LoVo (cell line): ENCODE measurements at regions not wholly inside any gene's neighbourhood (a gene's known extent, or its start where the extent isn't known, plus 50 kb on each side); places are given as distances from the start of the nearest gene placed in this dataset.

Experiments
- DNase-seq: peaks from one replicate; pipeline ENCODE4 v3.0.0-alpha.2; 2016; ENCODE audit warnings: low spot score

DNA sequence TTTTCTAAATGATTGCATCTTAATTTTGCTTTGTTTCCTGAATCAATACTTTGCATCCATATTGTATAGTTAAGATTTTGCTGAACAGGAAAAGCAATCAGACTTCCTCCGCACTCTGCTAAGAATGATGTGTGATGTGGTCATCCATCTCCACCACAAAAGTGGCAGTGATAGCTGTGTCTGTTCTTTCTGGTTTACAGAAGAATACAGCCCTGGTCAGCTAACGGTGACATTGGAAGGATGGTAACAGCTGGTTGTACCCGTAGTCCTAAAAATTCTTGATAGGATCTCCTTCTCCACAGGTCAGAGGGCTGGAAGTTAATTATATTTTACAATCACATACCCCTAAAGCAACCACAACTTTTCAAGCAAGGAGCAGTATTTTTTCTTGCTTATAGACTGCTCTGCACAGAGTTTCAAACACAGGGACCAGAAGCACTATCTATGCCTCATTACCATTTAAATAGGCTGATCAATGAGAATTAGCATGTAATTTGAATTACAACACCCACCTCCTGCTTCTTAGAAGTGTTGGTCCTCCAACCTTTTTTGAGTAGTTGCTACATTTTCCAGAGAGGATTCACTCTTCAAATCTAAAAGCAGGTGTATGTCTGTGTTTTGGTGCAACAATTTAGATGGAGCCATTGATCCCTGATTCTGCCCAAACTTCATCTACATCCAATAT is 1191.9 kb upstream of the NUDT12 start:
- DNase-seq: no peak

DNA sequence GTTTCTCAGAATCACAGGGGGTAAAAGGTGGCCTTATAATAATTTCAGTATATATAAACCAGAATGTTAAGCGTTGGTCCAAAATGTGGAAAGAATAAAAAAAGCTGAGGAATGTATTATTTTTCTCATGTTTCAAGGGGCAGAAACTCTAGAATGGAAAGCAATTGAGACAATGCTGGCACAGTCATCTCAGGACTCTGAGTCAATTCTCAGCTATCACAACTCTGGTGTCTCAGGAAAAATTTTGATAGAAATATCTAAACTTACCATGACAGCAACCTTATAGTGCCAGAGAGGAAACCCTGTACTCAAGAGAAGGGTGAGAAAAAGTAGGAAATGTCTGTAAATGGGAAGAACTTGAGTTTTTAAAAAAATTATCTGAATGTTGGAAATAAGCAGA is 1189.4 kb upstream of the NUDT12 start:
- no peak for DNase-seq

DNA sequence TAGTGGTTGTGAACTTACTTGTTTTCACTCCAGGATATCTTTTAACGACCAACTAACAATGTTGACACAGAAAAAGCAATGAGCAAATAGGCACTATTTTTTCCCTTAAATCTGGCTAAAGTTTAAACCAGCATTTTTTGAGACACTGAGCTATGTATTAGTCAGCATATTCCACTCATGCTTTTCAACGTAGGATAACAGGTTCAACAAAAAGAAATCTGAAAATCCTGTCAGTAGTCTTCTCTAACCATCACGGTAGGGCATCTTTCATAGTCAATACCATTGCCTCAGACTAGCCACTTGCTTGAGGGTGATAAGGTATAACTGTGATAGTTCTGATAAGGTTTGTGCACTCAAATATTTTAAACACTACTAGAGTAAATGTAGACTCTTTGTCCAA is 1177.3 kb upstream of the NUDT12 start:
- DNase-seq: no peak

DNA sequence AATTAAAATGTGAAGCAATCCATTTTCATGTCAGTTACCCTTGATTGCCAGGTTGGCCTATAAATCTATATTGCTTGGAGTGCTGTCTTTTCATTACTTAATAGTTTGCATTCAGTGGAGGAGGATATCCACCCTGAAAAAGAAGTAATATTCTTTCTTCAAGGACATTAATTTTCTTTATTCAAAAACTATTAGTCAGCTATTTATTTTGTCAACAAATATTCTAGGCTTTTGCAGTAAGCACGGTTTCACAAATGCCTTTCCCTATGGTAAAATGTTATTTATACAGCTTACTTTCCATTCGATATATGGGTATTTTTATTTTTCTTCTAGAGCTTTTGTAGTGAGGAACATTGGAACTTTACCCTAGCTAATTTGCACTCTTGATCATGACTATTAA is 1176.9 kb upstream of the NUDT12 start:
- DNase-seq: no peak

DNA sequence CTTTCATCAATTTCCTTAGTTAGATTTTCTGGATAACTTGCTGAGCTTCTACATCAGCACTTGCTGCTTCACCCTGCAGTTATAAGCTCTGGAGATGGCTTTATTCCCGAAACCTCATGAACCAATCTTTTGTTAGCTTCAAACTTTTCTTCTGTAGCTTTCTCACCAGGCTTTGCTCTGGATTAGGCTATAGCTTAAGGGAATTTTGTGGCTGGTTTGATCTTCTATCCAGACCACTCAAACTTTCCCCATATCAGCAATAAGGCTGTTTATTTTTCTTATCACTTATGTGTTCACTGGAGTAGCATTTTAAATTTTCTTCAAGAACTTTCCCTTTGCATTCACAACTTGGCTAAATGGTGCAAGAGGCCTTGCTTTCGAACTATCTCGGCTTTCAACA is 1173.5 kb upstream of the NUDT12 start:
- DNase-seq: no peak

DNA sequence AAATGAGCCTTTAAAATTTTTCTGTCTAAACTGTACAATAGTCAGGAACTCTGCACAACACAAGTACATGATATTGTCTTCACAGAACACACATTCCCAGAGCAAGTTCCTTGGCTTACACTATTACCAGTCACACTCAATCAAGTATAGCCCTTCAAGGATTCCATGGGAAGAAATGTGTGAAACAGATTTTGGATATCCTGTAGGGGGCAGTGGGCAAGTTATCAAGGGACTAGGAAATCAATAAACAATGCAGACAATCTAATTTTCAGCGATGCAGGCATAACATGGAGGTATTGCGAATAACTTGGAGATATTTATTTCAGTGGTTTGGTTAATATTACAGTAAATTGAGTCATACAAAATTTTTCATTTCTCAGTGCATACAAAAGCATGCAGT is 1171.5 kb upstream of the NUDT12 start:
- DNase-seq: no peak

DNA sequence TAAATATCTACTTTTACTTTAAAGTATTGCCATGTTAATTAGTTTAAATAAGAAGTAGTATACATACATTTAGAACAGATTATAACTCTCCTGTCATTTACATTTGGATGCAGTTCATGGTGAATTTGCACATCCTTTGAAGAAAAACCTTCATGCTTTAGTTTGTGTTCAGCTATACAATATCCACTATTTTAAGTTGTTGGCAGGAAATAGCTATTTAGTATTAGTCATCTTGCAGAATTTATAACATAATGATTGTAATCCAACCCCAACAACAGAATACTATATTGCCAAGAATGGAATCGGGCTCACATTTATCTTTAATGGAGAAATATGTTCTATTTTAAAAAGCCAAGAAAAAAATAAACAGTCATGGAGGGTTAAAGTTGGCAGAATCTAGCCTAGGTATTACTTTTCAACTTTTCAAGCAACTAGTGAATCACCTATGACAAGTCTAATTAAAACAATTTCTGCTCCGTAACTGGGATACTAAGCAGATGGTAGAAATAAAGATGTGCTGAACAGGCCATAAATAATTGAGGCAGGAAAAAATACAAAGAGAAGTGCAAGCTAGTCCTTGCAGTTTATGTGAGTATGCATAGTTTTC is 1170.6 kb upstream of the NUDT12 start:
- no peak for DNase-seq

DNA sequence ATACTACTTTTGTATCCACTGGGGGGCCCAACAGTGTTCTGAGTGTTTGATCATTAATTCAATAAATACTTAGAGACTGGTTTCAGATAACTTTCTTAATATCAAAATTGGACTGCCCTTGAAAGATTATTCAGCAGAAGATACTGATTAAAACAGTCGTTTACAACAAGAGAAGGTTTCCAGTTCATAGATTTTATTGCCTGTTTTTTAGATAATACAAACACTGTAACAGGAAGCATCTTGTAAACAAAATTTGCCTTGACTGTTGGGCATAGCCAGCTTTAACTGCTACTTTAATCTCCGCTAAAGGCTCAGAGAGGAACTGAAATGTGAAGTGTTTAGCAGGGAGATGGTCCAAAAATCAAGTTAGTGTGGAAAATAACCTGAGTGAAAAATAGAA is 1168.7 kb upstream of the NUDT12 start:
- DNase-seq: no peak

DNA sequence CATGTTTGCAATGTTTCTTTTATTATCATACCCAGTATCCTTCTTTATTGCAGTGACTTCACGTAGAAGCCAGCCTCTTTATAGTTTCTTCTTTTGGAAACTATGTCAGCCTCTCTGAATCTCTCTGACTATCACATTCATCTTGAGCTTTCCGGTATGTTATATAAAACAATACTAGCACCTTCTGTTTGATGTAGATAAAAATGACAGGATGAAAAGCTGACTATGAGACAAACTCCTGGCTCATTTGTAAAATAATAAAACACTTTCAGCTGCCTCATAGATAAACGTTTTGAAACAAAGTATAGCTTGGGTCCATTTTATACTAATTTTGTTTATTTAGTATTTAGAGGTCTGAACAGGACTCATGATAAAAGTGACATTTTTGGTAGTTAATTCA is 1145.4 kb upstream of the NUDT12 start:
- DNase-seq: no peak

DNA sequence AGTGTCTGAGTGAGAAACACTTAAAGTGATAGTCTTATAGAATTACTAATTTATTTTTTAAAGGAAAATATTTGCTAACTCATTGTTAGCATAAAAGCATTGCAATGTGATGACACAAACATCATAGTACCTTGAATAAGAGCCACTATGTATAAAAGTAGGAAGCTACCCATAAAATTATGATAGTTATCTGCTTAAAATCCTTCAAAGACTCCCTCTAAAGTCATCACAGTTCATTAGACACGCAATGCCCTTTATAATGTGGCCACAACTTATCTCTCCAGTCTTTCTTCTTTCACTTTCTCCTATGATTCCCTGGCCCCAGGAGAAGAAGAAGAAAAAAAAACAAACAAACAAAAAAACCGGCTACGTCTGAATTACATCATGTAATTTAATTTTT is 1144.0 kb upstream of the NUDT12 start:
- DNase-seq: no peak

DNA sequence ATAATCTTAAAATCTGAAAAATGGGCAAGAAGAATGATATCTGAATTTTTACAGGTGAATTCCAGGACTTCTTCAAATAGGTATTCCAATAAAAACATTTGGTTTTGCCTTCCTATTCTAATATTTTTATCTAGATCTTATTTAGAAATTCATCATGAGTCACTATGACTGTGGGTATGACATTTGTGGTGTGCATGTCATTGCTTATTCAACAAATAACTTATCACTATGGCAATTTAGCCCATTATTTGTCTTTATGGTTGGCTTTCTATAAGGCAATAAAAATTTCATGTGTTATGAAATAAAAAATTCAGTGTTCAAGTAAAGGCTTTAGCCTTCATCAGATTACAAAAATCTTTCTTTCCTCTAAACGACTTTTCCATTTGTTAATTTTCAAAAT is 1139.6 kb upstream of the NUDT12 start:
- no peak for DNase-seq

DNA sequence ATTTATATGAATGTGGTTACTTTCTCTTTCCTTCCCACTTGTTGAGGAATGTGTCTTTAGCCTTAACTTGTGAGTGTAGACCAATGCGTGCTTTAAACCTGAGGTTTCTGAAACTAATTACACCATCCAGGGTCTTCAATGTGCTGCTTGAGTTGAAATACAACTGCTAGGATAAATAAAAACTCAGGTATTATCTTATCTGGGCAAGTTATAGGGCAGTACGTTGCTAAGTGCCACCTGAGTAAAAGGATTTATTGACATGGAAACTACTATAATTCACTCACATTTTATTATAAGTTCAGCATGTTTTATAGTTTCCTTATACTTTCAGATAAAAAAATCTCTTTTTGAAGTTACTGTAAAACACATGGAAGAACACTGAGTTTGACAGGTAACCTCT is 1136.8 kb upstream of the NUDT12 start:
- DNase-seq: no peak

DNA sequence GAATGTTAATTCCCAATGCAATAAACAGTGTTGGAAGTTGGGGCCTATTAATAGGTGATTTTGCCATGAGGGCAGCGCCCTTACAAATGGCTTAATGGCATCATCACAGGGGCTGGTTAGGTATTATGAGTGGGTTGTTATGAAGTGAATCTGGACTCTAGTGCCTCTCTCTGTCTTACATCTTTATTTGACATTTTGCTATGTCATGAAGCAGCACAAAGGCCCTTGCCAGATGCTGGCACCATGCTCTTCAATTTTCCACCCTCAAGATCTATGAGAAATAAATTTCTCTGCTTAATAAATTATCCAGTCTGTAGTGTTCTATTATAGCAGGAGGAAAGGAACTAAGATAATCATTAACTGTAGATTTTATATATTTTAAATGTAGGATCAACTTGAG is 1098.7 kb upstream of the NUDT12 start:
- DNase-seq: no peak

DNA sequence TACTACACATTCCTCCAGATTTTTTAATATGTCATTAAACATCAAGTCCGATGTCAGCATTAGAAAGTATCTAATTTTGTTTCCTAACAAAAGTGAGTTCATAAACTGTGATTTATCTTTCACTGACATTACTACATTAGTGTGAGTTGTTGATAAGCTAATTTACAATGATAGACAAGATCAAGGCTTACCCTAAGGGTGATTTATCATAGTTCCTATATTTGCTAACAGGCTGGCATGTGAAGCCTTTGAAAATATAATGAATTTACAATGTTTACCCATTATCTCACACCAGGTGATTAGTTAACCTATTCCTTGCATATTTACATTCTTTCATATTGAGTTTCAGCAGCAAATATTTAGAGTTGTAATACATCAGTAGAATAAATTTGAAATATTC is 1096.9 kb upstream of the NUDT12 start:
- no peak for DNase-seq

DNA sequence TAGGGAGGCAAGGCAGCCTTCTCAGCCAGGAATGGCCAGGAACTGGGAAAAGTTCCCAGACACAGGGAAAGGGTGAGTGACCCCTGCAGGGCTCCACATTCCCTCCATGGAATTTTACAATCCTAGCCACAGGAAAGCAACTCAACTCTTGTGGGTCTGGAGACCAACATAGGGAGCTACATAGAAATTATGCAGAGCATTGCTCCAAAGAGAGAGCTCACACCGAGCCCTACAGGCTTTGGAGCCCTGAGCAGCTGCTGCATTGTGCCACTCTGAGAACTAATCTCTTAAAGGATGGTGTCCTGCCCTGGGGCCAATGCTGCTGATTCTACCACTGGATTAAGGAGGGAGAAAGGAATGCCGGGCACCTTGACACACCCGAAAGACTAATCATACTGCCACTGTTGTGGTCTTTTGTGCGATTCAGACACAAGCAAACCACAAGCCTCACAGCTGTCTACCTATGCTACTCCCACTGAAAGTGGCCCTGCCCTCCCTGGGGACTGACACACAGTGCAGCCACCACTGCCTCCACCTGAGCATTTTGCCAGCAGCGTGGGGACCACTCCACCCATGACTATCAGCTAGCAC is 1089.8 kb upstream of the NUDT12 start:
- peak; percentile 20 for DNase-seq

DNA sequence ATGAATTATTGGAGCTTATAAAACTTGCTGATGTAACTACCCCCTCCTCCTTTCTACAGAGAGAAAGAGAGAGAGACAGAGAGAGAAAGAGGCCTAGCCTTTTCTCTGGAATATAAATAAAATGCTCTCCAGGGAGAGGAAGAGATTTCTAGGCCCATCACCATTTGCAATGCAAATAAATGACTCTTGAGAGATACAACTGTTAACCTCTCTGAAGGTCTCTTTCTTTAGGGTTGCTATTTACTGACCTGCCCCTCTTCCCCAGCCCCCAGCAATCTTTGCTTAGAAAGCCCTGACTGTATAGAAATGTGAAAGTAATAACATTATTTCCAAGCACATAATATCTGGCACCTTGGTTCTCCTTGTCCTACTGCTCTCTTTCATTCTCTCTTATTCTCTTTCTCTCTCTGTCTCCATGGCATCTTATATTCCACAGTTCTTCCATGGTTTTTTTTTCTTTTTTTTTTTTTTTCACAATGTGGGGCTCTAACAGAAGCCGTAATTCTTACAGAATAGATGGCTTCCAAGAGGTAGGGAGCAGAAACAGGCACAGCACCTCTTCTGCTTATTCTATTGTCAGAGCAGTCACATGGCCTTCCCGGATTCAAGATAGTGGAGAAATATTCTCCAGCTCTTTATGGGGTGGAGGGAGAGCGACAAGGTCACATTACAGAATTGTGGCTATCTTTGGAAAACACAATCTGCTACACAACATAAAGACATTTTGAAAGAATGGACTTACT is 1087.9 kb upstream of the NUDT12 start:
- no peak for DNase-seq

DNA sequence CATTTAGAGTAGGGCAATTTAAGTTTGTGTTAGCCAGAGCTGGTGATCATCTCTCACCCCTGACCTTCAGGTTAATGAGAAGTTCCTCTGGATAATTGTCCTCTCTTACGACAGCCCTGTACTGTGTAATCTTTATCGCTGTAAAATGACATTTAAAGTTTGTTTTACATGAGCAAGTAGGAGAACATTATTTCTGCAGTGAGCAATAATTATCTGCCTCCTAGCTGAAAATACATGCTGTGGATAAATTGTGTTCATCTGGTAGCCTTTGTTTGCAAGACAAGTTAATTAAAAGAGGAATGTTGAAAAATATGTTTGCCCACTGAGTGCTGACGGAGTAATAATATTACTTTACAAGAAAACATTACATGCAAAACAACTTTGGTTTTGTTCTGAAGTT is 1083.8 kb upstream of the NUDT12 start:
- DNase-seq: no peak

DNA sequence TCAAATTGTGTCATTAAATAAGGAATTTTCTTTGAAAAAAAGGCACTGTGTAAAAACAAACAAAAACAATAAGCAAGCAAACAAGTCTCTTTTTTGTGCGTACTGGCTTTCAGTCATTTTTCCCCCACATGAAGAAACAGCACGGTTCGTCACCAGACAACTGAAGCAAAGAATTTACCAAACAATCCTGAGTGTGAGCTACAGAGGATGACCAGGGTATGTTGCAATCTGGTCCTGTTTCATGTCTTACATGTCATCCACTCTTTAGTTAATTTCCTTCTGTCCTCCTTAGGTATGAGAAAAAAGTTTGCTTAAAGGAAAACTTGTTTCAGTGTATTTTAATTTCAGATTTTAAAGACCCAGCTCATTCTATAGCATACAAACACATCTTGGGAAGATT is 1080.7 kb upstream of the NUDT12 start:
- DNase-seq: no peak

DNA sequence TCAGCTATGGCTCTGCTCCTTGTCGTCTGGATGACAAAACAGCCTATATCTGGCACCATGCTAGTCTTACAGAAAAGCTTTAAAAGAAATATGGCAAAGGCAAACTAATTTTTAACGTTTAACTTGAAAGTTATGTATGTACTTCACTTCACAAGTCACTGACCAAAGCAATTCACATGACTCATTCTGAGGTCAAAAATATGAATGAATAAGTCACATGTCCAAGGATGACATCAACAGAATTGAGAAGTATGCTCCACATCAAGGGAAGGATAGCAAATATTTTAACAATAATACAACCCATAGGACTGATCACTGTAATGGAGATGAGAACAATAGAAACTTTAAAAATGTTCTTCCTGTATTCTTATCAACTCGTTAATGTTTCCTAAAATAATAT is 1072.6 kb upstream of the NUDT12 start:
- no peak for DNase-seq

DNA sequence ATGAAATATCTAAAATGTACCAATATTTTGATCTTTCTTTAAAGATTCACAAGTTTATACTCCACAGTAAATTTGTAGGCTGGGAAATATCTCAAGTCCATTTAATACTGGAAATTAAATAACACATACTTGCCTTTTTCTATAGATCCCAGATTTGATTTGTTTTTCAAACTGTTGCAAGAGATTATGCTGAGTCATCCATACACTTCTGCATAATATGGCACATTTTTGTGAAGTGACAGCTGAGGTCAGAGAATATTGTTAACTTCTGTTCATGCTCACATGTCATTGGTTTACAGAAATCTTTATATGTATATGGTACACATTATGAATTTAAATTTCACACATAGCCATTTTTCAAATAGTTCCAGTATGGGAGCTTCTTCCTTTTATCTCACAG is 1066.3 kb upstream of the NUDT12 start:
- no peak for DNase-seq

DNA sequence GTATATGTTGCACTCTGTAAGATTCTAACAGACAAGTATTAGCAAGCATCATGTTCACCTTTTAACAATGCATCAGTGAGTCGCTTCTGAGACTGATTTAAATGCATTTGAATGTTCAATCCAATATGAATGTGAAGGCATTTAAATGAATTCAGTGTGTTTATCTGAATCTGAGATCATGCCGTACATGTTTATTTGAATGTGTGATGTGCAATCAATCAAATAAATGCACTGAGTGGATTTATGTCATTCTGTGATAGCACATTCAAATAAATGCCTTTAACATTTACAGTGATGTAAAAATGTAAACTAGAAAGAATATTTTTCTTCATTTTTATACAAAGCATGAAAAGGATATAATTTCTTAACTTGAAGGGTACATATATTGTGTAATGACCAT is 1063.5 kb upstream of the NUDT12 start:
- no peak for DNase-seq

DNA sequence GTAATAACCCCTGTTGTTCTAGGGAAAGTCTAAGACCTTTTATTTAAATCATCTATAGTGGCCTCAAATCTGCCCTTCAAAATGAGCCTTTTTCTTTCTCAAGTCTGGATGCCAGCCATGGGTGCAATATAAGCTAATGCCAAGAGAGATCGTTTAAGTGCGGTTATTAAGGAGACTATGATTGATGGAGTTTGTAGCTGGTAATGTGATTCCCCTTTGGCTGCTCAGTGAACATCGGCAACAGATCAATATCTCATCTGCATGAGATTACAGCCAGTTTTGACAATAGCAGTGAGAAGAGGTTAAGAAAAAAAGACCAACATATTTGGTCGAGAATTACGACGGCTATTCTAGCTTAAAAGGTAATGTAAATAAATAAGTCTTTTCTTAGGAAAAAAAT is 1049.4 kb upstream of the NUDT12 start:
- DNase-seq: no peak

DNA sequence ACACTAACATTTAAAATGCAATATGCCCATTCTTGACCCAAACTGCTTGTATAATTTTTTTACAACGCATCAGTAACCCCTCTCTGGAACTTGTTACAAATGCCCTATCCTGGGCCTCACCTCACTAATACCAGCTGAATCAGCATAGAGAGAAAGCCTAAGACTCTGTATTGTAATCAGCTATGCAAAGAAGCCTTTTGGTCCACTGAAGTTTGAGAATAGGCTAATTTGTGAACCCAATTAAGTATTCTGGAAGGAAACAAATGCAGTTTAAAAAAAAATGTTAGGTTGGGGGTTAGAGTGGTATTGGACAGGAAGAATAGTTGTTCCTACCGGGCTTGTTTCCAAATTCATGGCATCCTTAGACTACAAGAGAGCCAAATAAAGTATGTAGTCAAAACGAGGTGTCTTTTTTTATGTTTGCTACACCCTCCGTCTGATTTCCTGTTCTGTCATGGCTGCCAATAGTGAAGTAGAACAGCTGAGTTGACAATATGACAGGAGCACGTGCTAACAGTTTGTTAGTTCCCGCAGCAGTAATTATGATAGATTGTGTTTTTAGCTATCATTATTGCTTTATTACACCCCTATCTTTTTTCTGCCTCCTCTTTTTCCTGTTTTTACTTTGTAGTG is 1048.7 kb upstream of the NUDT12 start:
- DNase-seq: no peak
